Endodermal cell (in vitro differentiated cells): ENCODE measurements at regions not wholly inside any gene's neighbourhood (a gene's known extent, or its start where the extent isn't known, plus 50 kb on each side); places are given as distances from the start of the nearest gene placed in this dataset.
A peak's percentile ranks its signal among the peaks of the same experiment; 100 is the strongest.

Experiments
- DNase-seq: peaks from one replicate; pipeline ENCODE4 v3.0.0-alpha.2; 2017
- H3K27ac ChIP-seq: 2 replicates; pipeline ENCODE4 v1.5.1; 2013; ENCODE audit warnings: mild to moderate bottlenecking, low read depth, low read length, moderate library complexity
- H3K27me3 ChIP-seq: 2 replicates; pipeline ENCODE4 v1.6.1; 2013; ENCODE audit warnings: mild to moderate bottlenecking, low read length, moderate library complexity; ENCODE audit not compliant: insufficient read depth, control insufficient read depth, poor library complexity, severe bottlenecking
- H3K36me3 ChIP-seq: 2 replicates; pipeline ENCODE4 v1.7.0; 2013; ENCODE audit warnings: mild to moderate bottlenecking, low read length, moderate library complexity; ENCODE audit not compliant: control insufficient read depth, insufficient read depth
- H3K4me1 ChIP-seq: one replicate; pipeline ENCODE4 v1.7.0; 2013; ENCODE audit warnings: low read length; ENCODE audit not compliant: control insufficient read depth, insufficient read depth
- H3K4me3 ChIP-seq: 2 replicates; pipeline ENCODE4 v1.5.1; 2013; ENCODE audit warnings: mild to moderate bottlenecking, low read length, moderate library complexity
- H3K9ac ChIP-seq: 2 replicates; pipeline ENCODE4 v1.6.1; 2013; ENCODE audit warnings: mild to moderate bottlenecking, low read length, moderate library complexity; ENCODE audit not compliant: poor library complexity, severe bottlenecking; ENCODE audit errors: extremely low read depth
- H3K9me3 ChIP-seq: 2 replicates; pipeline ENCODE4 v1.6.1; 2013; ENCODE audit warnings: mild to moderate bottlenecking, low read length, moderate library complexity; ENCODE audit not compliant: control insufficient read depth
- H3K27ac Mint-ChIP-seq: 2 replicates; pipeline ENCODE4 v1.8.0; 2020; ENCODE audit warnings: mixed read lengths
- H3K27me3 Mint-ChIP-seq: 2 replicates; pipeline ENCODE4 v1.8.0; 2021; ENCODE audit warnings: mild to moderate bottlenecking, mixed read lengths; ENCODE audit not compliant: insufficient read depth
- H3K36me3 Mint-ChIP-seq: 2 replicates; pipeline ENCODE4 v1.8.0; 2020; ENCODE audit warnings: low read depth, mixed read lengths
- H3K4me1 Mint-ChIP-seq: 2 replicates; pipeline ENCODE4 v1.8.0; 2020; ENCODE audit warnings: mixed read lengths
- H3K4me3 Mint-ChIP-seq: 2 replicates; pipeline ENCODE4 v1.8.0; 2020; ENCODE audit warnings: mild to moderate bottlenecking, moderate library complexity, mixed read lengths
- H3K9me3 Mint-ChIP-seq: 2 replicates; pipeline ENCODE4 v1.8.0; 2020; ENCODE audit warnings: mild to moderate bottlenecking, mixed read lengths
- CTCF ChIP-seq: fragments of 200-600 bp; sonication (generic); conservative IDR thresholded peaks from 2 replicates; pipeline ENCODE4 v1.5.0; 2021; ENCODE audit warnings: antibody characterized with exemption, mild to moderate bottlenecking
- WGBS, 2 experiments: methylation state at CpG; one replicate each; pipeline versions ENCODE4 v1.1.5 to v1.1.7; 2013; ENCODE audit warnings: missing lambda C conversion rate in 2 of 2, mixed read lengths in 1 of 2; ENCODE audit not compliant: insufficient coverage in 1 of 2, insufficient read length in 1 of 2; 5-methylcytosine and 5-hydroxymethylcytosine counted together

- Mint-ChIP-seq H3K36me3 (no peaks in the 10 kb centered on the region), H3K4me3 (no peak overlapping the region), H3K27ac (no peak overlapping the region), H3K4me1 (no peaks in the 10 kb centered on the region), H3K9me3 (peaks cover under 1% of the 10 kb centered on the region), H3K27me3 (peaks cover 10% of the 10 kb centered on the region)
- peaks cover under 1% of the 10 kb centered on the region for H3K9me3 ChIP-seq
- H3K36me3 ChIP-seq = no peaks in the 10 kb centered on the region
- H3K4me1 ChIP-seq = no peaks in the 10 kb centered on the region
- no peak for DNase-seq
- no peak overlapping the region for H3K4me3 ChIP-seq
- H3K27me3 ChIP-seq = peaks cover 9% of the 10 kb centered on the region
- no peak overlapping the region for H3K27ac ChIP-seq
- 93 to 100% methylated on average over 1 of the region's 1 CpG for WGBS, 2 experiments
- no peak overlapping the region for H3K9ac ChIP-seq
- no peak for TF ChIP-seq CTCF
Measured at GRCh38 chr5:79893485-79893884, 97.6 kb downstream of the MTX3 start.

- no peak overlapping the region for H3K4me3 Mint-ChIP-seq
- no peak overlapping the region for H3K27ac ChIP-seq
- H3K27ac Mint-ChIP-seq = no peak overlapping the region
- peaks cover 10% of the 10 kb centered on the region for H3K27me3 Mint-ChIP-seq
- peak; percentile 71 for TF ChIP-seq CTCF
- H3K27me3 ChIP-seq = peaks cover 9% of the 10 kb centered on the region
- 86 to 95% methylated on average over 4 to 5 of the region's 5 CpGs for WGBS, 2 experiments
- H3K9ac ChIP-seq = no peak overlapping the region
- H3K4me1 Mint-ChIP-seq = no peaks in the 10 kb centered on the region
- H3K9me3 ChIP-seq = peaks cover 12% of the 10 kb centered on the region
- no peaks in the 10 kb centered on the region for H3K4me1 ChIP-seq
- H3K4me3 ChIP-seq = no peak overlapping the region
- H3K36me3 Mint-ChIP-seq = no peaks in the 10 kb centered on the region
- peaks cover 12% of the 10 kb centered on the region for H3K9me3 Mint-ChIP-seq
- DNase-seq = no peak
- H3K36me3 ChIP-seq = no peaks in the 10 kb centered on the region
Measured at GRCh38 chr5:79890930-79891249, 100.2 kb downstream of the MTX3 start.

GRCh38 chr5:79890119-79890929, 100.7 kb downstream of the MTX3 start:
- DNase-seq = no peak
- WGBS, 2 experiments = 81 to 91% methylated on average over 2 to 4 of the region's 4 CpGs
- H3K4me3 Mint-ChIP-seq = no peak overlapping the region
- H3K4me1 ChIP-seq = no peaks in the 10 kb centered on the region
- peaks cover 10% of the 10 kb centered on the region for H3K27me3 Mint-ChIP-seq
- H3K9me3 Mint-ChIP-seq = peaks cover 12% of the 10 kb centered on the region
- no peak overlapping the region for H3K4me3 ChIP-seq
- peaks cover 12% of the 10 kb centered on the region for H3K9me3 ChIP-seq
- peaks cover 9% of the 10 kb centered on the region for H3K27me3 ChIP-seq
- no peak overlapping the region for H3K9ac ChIP-seq
- no peak for TF ChIP-seq CTCF
- no peaks in the 10 kb centered on the region for H3K4me1 Mint-ChIP-seq
- no peaks in the 10 kb centered on the region for H3K36me3 Mint-ChIP-seq
- no peak overlapping the region for H3K27ac ChIP-seq
- no peak overlapping the region for H3K27ac Mint-ChIP-seq
- no peaks in the 10 kb centered on the region for H3K36me3 ChIP-seq
